Hypothalamus (tissue), 51 donors: ENCODE measurements at regions not wholly inside any gene's neighbourhood (a gene's known extent, or its start where the extent isn't known, plus 50 kb on each side); places are given as distances from the start of the nearest gene placed in this dataset.
"Not testable (repeated sequence)": the region's sequence is repeated elsewhere in the genome, so short reads cannot be mapped to it uniquely, and the experiment has no call there.

Source experiments
- DNase-seq, 51 donors: peaks; one replicate each; lab custom pipeline; 2025; lab: John Stamatoyannopoulos, UW

GRCh38 chr4:74543983-74544382 is 99.0 kb downstream of the AREG start:
- no peak for DNase-seq

GRCh38 chr4:74544655-74545361 is 99.9 kb downstream of the AREG start:
- no peak for DNase-seq

- DNase-seq, result no peak
Observed at GRCh38 chr4:74545448-74545847, 100.5 kb downstream of the AREG start.

- DNase-seq, result no peak
Observed at GRCh38 chr4:74546057-74546456, 101.1 kb downstream of the AREG start.

GRCh38 chr4:74547042-74547441 is 102.1 kb downstream of the AREG start:
- no peak for DNase-seq

GRCh38 chr4:74548561-74548960 is 103.6 kb downstream of the AREG start:
- no peak for DNase-seq

GRCh38 chr4:74549936-74550335 is 105.0 kb downstream of the AREG start:
- no peak for DNase-seq

GRCh38 chr4:74555231-74555630 is 110.3 kb downstream of the AREG start:
- DNase-seq, result no peak

- DNase-seq, result no peak
Observed at GRCh38 chr4:74555843-74556242, 110.9 kb downstream of the AREG start.

GRCh38 chr4:74559853-74560252 is 114.9 kb downstream of the AREG start:
- DNase-seq, result no peak

GRCh38 chr4:74567981-74568380 is 123.0 kb downstream of the AREG start:
- DNase-seq, result no peak

GRCh38 chr4:74570095-74570494 is 125.2 kb downstream of the AREG start:
- DNase-seq, result no peak

GRCh38 chr4:74578329-74578728 is 133.4 kb downstream of the AREG start:
- no peak for DNase-seq

- DNase-seq, result not testable (repeated sequence)
Observed at GRCh38 chr4:74578865-74579264, 133.9 kb downstream of the AREG start.

GRCh38 chr4:74583089-74583700 is 138.3 kb downstream of the AREG start:
- no peak for DNase-seq

- DNase-seq, result no peak
Observed at GRCh38 chr4:74583757-74584156, 138.8 kb downstream of the AREG start.

GRCh38 chr4:74588350-74588749 is 143.4 kb downstream of the AREG start:
- no peak for DNase-seq

- DNase-seq, result no peak
Observed at GRCh38 chr4:74590476-74590875, 145.5 kb downstream of the AREG start.

GRCh38 chr4:74598611-74599325 is 153.8 kb downstream of the AREG start:
- DNase-seq, result no peak

- no peak for DNase-seq
Observed at GRCh38 chr4:74603186-74603585, 158.2 kb downstream of the AREG start.

- no peak for DNase-seq
Observed at GRCh38 chr4:74608151-74608949, 163.4 kb downstream of the AREG start.
